PFSK-1 (cell line): ENCODE measurements at regions not wholly inside any gene's neighbourhood (a gene's known extent, or its start where the extent isn't known, plus 50 kb on each side); places are given as distances from the start of the nearest gene placed in this dataset.

Source experiments
- POLR2AphosphoS5 ChIP-seq: IDR thresholded peaks from 2 replicates; pipeline ENCODE4 v1.6.1; 2012; ENCODE audit warnings: low read depth, mild to moderate bottlenecking, control low read depth, low read length, moderate library complexity
- SIN3A ChIP-seq: IDR thresholded peaks from 2 replicates; pipeline ENCODE4 v1.6.1; 2012; ENCODE audit warnings: mild to moderate bottlenecking, low read length, moderate library complexity, borderline replicate concordance; ENCODE audit not compliant: insufficient read depth
- TAF1 ChIP-seq: IDR thresholded peaks from 2 replicates; pipeline ENCODE4 v1.6.1; 2012; ENCODE audit warnings: low read length, control low read depth, borderline replicate concordance; ENCODE audit not compliant: insufficient read depth
- TF ChIP-seq, protein P1 (sequence below), 2 experiments: IDR thresholded peaks; 2 replicates each; pipeline versions ENCODE4 v1.6.1 to v1.8.0; 2011 to 2012; ENCODE audit warnings: low read depth in 2 of 2, low read length in 2 of 2, control low read depth in 1 of 2, inconsistent platforms in 1 of 2, mild to moderate bottlenecking in 1 of 2, moderate library complexity in 1 of 2; ENCODE audit not compliant: insufficient read depth in 1 of 2

DNA sequence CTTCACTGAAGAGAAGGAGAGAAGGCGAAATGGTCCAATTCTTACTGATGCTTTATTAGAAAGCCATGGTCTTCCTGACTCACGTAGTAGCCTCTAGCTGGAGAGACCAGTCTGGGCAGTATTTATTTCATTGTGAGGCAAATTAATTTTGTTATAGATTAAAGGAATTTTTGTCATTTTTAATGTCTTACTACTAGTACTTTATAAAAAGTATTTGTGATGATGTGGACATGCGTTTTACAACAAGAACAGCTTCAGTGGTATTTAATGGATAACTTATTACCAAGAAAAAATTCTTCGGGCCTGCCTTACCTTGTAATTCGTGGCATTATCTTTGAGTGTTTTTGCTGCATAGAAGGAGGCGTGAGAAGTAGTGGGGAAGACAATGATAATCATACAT is 339.4 kb upstream of the SHH start:
- no peak for TF ChIP-seq SIN3A
- TF ChIP-seq TAF1 = no peak
- TF ChIP-seq POLR2AphosphoS5 = no peak
- TF ChIP-seq, protein P1, sequence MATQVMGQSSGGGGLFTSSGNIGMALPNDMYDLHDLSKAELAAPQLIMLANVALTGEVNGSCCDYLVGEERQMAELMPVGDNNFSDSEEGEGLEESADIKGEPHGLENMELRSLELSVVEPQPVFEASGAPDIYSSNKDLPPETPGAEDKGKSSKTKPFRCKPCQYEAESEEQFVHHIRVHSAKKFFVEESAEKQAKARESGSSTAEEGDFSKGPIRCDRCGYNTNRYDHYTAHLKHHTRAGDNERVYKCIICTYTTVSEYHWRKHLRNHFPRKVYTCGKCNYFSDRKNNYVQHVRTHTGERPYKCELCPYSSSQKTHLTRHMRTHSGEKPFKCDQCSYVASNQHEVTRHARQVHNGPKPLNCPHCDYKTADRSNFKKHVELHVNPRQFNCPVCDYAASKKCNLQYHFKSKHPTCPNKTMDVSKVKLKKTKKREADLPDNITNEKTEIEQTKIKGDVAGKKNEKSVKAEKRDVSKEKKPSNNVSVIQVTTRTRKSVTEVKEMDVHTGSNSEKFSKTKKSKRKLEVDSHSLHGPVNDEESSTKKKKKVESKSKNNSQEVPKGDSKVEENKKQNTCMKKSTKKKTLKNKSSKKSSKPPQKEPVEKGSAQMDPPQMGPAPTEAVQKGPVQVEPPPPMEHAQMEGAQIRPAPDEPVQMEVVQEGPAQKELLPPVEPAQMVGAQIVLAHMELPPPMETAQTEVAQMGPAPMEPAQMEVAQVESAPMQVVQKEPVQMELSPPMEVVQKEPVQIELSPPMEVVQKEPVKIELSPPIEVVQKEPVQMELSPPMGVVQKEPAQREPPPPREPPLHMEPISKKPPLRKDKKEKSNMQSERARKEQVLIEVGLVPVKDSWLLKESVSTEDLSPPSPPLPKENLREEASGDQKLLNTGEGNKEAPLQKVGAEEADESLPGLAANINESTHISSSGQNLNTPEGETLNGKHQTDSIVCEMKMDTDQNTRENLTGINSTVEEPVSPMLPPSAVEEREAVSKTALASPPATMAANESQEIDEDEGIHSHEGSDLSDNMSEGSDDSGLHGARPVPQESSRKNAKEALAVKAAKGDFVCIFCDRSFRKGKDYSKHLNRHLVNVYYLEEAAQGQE (IDR thresholded peaks at IDR 0.05; ENCODE audit: insufficient read depth in 1 of 2, low read depth in 2 of 2, low read length in 2 of 2) = no peak
